Colonic mucosa (tissue), 4 donors: ENCODE measurements at regions not wholly inside any gene's neighbourhood (a gene's known extent, or its start where the extent isn't known, plus 50 kb on each side); places are given as distances from the start of the nearest gene placed in this dataset.

ENCODE experiments used
- DNase-seq: peaks from one replicate; pipeline ENCODE4 v3.0.0-alpha.2; 2020
- H3K27ac ChIP-seq: fragments of 200-600 bp; one replicate; pipeline ENCODE4 v1.8.0; 2021
- H3K27me3 ChIP-seq: fragments of 200-600 bp; one replicate; pipeline ENCODE4 v1.8.0; 2021
- H3K36me3 ChIP-seq: fragments of 200-600 bp; one replicate; pipeline ENCODE4 v1.8.0; 2021
- H3K4me1 ChIP-seq: fragments of 200-600 bp; one replicate; pipeline ENCODE4 v1.8.0; 2021; ENCODE audit warnings: mild to moderate bottlenecking
- H3K4me3 ChIP-seq: fragments of 200-600 bp; one replicate; pipeline ENCODE4 v1.8.0; 2021
- H3K9ac ChIP-seq, 2 donors: one replicate each; pipeline ENCODE4 v1.7.0; 2013; ENCODE audit warnings: control low read depth in 2 of 2, low read depth in 2 of 2, low read length in 2 of 2
- H3K9me3 ChIP-seq: fragments of 200-600 bp; one replicate; pipeline ENCODE4 v1.8.0; 2021
- intact Hi-C: fragments of 100-400 bp; cut with DNase I; formaldehyde crosslinking; loops from one replicate; pipeline ENCODE4 v1.14.1; 2022
- TF ChIP-seq, protein P1 (sequence below): fragments of 200-600 bp; IDR thresholded peaks from one replicate; pipeline ENCODE4 v1.8.0; 2022; ENCODE audit warnings: antibody characterized with exemption, mild to moderate bottlenecking
- donor health status: healthy.
- donor health status: DM: no; HTN: no; CAD: no.
- donor health status: DM: no; HTN: no; CAD: no.

DNA sequence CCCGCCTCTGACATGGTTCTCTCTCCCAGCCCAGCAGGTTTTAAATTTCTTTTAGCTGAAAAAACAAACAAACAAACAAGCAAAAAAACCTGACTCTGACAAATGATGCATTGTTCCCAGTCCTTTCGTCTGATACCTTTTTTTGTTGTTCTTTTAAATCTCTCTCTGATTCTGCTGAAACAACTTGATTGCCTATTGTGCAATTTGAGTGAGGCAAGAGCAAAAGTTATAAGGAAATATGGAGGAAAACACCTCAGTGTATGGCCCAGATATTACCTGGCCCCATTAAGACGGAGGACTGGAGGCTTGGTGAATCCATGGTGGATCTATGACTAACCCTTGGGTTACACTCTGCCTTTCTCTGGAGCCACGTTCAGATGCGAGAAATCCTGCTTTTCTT lies 164.0 kb downstream of the MELK start:
- Histone ChIP-seq H3K9me3 (no peaks in the 10 kb centered on the region), H3K27me3 (peaks cover 13% of the 10 kb centered on the region), H3K4me1 (no peaks in the 10 kb centered on the region)

DNA sequence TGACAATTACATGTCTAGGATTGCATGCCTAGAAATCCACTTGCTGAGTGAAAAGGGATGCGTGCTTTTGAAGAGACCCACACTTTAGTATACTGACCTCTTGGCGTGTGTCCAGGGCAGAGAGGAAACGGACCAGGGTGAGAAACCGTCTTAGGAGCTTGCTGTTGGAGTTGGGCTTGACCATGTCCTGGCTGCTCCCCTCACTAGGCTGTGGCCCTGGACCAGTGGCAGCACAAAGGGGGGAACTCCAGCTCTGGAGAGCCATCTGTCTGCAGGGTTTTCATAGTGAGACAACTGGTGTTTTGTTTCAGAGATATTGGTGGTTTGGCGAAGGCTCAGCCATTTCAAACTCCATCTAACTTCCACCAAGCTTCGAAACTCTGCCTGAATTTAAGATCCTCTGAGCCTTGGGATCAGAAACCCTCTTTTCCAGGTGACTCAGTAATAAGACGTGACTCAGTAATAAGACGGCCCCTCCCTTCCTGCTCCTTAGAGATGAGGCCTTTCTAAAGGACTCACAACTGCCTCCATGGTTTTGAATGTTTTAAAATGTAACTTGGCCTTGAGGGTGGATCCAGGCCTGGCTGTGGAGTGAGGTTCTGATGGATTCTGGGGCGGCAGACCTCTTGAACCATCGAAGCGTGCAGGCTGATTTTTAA lies 165.8 kb downstream of the MELK start:
- intact Hi-C loops = no loop called here
- Histone ChIP-seq H3K27me3 (peaks cover 13% of the 10 kb centered on the region), H3K4me1 (no peaks in the 10 kb centered on the region), H3K4me3 (no peak overlapping the region), H3K27ac (no peak overlapping the region), H3K9ac (no peak overlapping the region), H3K36me3 (no peaks in the 10 kb centered on the region), H3K9me3 (no peaks in the 10 kb centered on the region)
- TF ChIP-seq, protein P1, sequence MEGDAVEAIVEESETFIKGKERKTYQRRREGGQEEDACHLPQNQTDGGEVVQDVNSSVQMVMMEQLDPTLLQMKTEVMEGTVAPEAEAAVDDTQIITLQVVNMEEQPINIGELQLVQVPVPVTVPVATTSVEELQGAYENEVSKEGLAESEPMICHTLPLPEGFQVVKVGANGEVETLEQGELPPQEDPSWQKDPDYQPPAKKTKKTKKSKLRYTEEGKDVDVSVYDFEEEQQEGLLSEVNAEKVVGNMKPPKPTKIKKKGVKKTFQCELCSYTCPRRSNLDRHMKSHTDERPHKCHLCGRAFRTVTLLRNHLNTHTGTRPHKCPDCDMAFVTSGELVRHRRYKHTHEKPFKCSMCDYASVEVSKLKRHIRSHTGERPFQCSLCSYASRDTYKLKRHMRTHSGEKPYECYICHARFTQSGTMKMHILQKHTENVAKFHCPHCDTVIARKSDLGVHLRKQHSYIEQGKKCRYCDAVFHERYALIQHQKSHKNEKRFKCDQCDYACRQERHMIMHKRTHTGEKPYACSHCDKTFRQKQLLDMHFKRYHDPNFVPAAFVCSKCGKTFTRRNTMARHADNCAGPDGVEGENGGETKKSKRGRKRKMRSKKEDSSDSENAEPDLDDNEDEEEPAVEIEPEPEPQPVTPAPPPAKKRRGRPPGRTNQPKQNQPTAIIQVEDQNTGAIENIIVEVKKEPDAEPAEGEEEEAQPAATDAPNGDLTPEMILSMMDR = no peak
- no peak for DNase-seq

More for the DNA sequence above, 164.0 kb downstream of the MELK start:
- intact Hi-C loops = no loop called here
- H3K27ac ChIP-seq = no peak overlapping the region
- H3K4me3 ChIP-seq = no peak overlapping the region
- TF ChIP-seq, protein P1 = no peak
- no peak overlapping the region for H3K9ac ChIP-seq
- no peak for DNase-seq
- no peaks in the 10 kb centered on the region for H3K36me3 ChIP-seq

DNA sequence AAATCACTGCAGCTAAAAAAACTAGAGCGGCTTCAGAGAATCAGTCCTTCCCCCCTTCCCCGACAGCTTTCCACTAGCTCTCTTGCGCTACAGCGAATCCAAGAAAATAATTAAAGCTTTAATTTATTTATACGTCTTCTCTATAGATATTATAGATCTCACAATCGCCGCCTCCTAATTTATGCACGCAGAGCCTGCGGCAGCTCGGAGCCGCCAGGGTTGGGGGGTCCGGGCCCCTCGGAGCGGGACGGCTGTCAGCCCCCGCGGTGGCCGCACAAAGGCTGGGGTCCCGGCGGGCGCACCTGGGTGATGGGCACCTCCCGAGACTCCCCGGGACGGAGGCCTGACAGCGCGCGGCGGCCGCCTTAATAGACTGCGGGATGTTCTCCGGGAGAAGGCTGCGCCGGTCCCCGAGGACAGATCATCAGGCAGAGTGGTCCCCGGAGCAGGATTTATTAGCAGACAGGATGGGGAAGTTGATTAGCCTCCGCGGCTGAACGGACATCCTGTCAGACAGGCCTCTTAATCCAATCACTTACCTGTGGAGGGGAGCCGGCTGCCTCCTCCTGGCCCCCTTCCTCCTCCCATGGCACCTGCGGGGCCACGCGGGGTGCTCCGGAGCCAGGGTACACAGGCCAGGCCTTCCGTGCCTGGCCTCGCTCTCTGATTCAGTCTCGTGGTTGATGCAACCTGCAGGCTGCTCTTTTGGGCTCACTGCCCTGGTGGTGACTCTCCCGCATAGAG lies 166.8 kb downstream of the MELK start:
- Histone ChIP-seq H3K4me1 (no peaks in the 10 kb centered on the region), H3K36me3 (no peaks in the 10 kb centered on the region), H3K9ac (no peak overlapping the region), H3K27ac (no peak overlapping the region), H3K9me3 (no peaks in the 10 kb centered on the region), H3K4me3 (no peak overlapping the region), H3K27me3 (peaks cover 13% of the 10 kb centered on the region)
- TF ChIP-seq, protein P1 = no peak
- intact Hi-C loops = no loop called here
- DNase-seq = no peak

GRCh38 chr9:36742264-36742663 lies 169.6 kb downstream of the MELK start:
- Histone ChIP-seq H3K27me3 (peaks cover 13% of the 10 kb centered on the region), H3K9me3 (no peaks in the 10 kb centered on the region), H3K4me1 (no peaks in the 10 kb centered on the region), H3K9ac (no peak overlapping the region), H3K4me3 (no peak overlapping the region), H3K36me3 (no peaks in the 10 kb centered on the region), H3K27ac (no peak overlapping the region)
- intact Hi-C loops = no loop called here
- TF ChIP-seq, protein P1 = no peak
- DNase-seq = no peak

DNA sequence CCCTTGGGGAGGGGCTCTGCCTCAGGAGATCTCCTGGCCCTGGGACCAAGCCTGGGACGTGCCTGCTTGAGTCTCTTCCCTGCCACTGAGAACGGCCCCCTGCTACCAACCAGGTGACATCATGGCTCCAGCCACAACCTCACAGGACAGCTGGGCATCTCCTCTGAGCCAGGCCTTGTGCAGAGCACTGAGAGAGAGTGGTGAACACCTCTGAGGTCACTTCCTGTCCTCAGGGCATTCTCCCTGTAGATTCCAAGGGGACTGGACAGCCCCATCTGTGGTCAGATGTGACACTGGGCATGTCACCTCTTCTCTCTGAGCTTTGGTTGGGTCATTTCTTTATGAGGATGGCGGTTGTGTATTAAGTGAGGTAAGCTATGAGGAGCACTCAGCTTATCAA lies 172.0 kb downstream of the MELK start:
- DNase-seq = no peak
- Histone ChIP-seq H3K9me3 (no peaks in the 10 kb centered on the region), H3K9ac (no peak overlapping the region), H3K27ac (no peak overlapping the region), H3K4me3 (no peak overlapping the region), H3K27me3 (peaks cover 2% of the 10 kb centered on the region), H3K36me3 (no peaks in the 10 kb centered on the region), H3K4me1 (no peaks in the 10 kb centered on the region)
- intact Hi-C loops = no loop called here
- TF ChIP-seq, protein P1 = no peak
